ENCODE measurements at regions not wholly inside any gene's neighbourhood (a gene's known extent, or its start where the extent isn't known, plus 50 kb on each side); places are given as distances from the start of the nearest gene placed in this dataset.

DNA sequence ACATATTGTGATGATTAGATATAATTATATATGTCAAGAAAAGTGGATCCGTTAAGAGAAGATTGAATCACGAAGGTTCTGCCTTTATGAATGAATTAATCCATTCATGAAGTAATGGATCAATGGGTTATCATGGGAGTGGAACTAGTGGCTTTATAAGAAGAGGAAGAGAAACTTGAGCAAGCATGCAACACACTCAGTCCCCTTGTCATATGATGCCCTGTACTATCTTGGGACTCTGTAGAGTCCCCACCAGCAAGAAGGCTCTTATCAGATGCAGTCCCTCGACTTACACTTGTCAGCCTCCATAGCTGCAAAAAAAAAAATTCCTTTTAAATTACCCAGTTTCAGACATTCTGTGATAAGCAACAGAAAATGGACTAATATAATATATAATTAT, 301.9 kb downstream of the RAP2B start:
- 83% methylated on average over 3 of the region's 3 CpGs for WGBS (ENCODE audit: low lambda C conversion rate, missing lambda C conversion rate)
- no peaks in the 10 kb centered on the region for H3K27me3 ChIP-seq
- no peaks in the 10 kb centered on the region for H3K79me2 ChIP-seq
- H3K4me3 ChIP-seq = no peak overlapping the region
- H3K36me3 ChIP-seq (replicated peaks; ENCODE audit: insufficient read depth, low read depth) = no peaks in the 10 kb centered on the region
- no peaks in the 10 kb centered on the region for H4K20me1 ChIP-seq (ENCODE audit: insufficient read depth, poor library complexity, severe bottlenecking)
- no peaks in the 10 kb centered on the region for H3K9me2 ChIP-seq (replicated peaks; ENCODE audit: insufficient read depth)
- H3K9me3 ChIP-seq (ENCODE audit: low read depth) = no peaks in the 10 kb centered on the region
- H3K4me2 ChIP-seq = no peak overlapping the region
- no peaks in the 10 kb centered on the region for H3K4me1 ChIP-seq (ENCODE audit: insufficient read depth)
- no peak overlapping the region for H2AFZ ChIP-seq
- DNase-seq (ENCODE audit: low spot score) = no peak
- TF ChIP-seq EZH2phosphoT487 (IDR thresholded peaks at IDR 0.05; ENCODE audit: low read depth, severe bottlenecking, unreplicated experiment) (no peak), EZH2 (IDR thresholded peaks at IDR 0.05; ENCODE audit: borderline replicate concordance) (no peak)
- TF ChIP-seq, protein P1, sequence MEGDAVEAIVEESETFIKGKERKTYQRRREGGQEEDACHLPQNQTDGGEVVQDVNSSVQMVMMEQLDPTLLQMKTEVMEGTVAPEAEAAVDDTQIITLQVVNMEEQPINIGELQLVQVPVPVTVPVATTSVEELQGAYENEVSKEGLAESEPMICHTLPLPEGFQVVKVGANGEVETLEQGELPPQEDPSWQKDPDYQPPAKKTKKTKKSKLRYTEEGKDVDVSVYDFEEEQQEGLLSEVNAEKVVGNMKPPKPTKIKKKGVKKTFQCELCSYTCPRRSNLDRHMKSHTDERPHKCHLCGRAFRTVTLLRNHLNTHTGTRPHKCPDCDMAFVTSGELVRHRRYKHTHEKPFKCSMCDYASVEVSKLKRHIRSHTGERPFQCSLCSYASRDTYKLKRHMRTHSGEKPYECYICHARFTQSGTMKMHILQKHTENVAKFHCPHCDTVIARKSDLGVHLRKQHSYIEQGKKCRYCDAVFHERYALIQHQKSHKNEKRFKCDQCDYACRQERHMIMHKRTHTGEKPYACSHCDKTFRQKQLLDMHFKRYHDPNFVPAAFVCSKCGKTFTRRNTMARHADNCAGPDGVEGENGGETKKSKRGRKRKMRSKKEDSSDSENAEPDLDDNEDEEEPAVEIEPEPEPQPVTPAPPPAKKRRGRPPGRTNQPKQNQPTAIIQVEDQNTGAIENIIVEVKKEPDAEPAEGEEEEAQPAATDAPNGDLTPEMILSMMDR (IDR thresholded peaks at IDR 0.05; ENCODE audit: poor library complexity) = no peak
- H3K27ac ChIP-seq = no peak overlapping the region

DNA sequence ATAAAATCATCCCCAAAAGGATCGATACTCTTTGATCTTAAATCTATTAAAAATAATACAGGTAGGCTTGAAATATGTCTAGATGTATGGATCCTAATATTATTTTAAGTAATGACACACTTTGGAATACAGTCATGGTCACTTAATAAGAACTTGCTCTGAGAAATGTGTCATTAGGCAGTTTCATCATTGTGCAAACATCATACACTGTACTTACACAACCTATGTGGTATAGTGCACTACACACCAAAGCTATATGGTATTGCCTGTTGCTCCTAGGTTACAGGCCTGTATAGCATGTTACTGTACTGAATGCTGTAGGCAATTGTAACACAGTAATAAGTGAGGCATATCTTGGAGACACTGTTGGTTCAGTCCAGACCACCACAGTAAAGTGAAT, 307.1 kb downstream of the RAP2B start:
- 97% methylated on average over 1 of the region's 1 CpG for WGBS (ENCODE audit: low lambda C conversion rate, missing lambda C conversion rate)
- H3K36me3 ChIP-seq (replicated peaks; ENCODE audit: insufficient read depth, low read depth) = no peaks in the 10 kb centered on the region
- no peaks in the 10 kb centered on the region for H3K79me2 ChIP-seq
- H3K27ac ChIP-seq = no peak overlapping the region
- H2AFZ ChIP-seq = no peak overlapping the region
- no peak overlapping the region for H3K4me3 ChIP-seq
- H3K4me1 ChIP-seq (ENCODE audit: insufficient read depth) = no peaks in the 10 kb centered on the region
- TF ChIP-seq, protein P1 (IDR thresholded peaks at IDR 0.05; ENCODE audit: poor library complexity) = no peak
- TF ChIP-seq EZH2 (IDR thresholded peaks at IDR 0.05; ENCODE audit: borderline replicate concordance) (no peak), EZH2phosphoT487 (IDR thresholded peaks at IDR 0.05; ENCODE audit: low read depth, severe bottlenecking, unreplicated experiment) (no peak)
- H3K9me3 ChIP-seq (ENCODE audit: low read depth) = no peaks in the 10 kb centered on the region
- H4K20me1 ChIP-seq (ENCODE audit: insufficient read depth, poor library complexity, severe bottlenecking) = no peaks in the 10 kb centered on the region
- no peak for DNase-seq (ENCODE audit: low spot score)
- no peak overlapping the region for H3K4me2 ChIP-seq
- H3K9me2 ChIP-seq (replicated peaks; ENCODE audit: insufficient read depth) = no peaks in the 10 kb centered on the region
- H3K27me3 ChIP-seq = no peaks in the 10 kb centered on the region

DNA sequence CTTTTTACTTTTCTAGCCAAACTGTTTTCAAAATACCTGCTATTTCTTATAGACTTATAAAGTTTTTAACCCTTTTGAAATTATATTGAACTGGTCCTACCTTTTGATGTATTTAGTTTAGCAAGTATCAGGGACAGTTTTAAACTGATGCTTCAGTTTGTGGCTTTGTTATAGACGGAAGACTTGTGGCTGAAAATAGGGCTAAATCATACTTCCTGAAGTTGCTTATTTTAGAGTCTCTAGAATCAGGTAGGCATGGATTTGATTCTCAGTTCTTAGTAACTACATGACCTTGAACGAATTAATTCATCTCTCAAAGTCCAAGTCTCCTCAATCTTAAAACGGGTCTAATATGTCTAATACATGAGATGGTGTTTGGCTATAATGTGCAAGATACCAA, 322.8 kb downstream of the RAP2B start:
- no peaks in the 10 kb centered on the region for H3K36me3 ChIP-seq (replicated peaks; ENCODE audit: insufficient read depth, low read depth)
- DNase-seq (ENCODE audit: low spot score) = no peak
- no peaks in the 10 kb centered on the region for H3K9me2 ChIP-seq (replicated peaks; ENCODE audit: insufficient read depth)
- H3K9me3 ChIP-seq (ENCODE audit: low read depth) = no peaks in the 10 kb centered on the region
- no peak overlapping the region for H2AFZ ChIP-seq
- no peak overlapping the region for H3K4me3 ChIP-seq
- no peaks in the 10 kb centered on the region for H4K20me1 ChIP-seq (ENCODE audit: insufficient read depth, poor library complexity, severe bottlenecking)
- WGBS (ENCODE audit: low lambda C conversion rate, missing lambda C conversion rate) = 91% methylated on average over 3 of the region's 3 CpGs
- TF ChIP-seq EZH2phosphoT487 (IDR thresholded peaks at IDR 0.05; ENCODE audit: low read depth, severe bottlenecking, unreplicated experiment) (no peak), EZH2 (IDR thresholded peaks at IDR 0.05; ENCODE audit: borderline replicate concordance) (no peak)
- TF ChIP-seq, protein P1 (IDR thresholded peaks at IDR 0.05; ENCODE audit: poor library complexity) = no peak
- H3K79me2 ChIP-seq = no peaks in the 10 kb centered on the region
- no peaks in the 10 kb centered on the region for H3K27me3 ChIP-seq
- no peak overlapping the region for H3K4me2 ChIP-seq
- no peaks in the 10 kb centered on the region for H3K4me1 ChIP-seq (ENCODE audit: insufficient read depth)
- no peak overlapping the region for H3K27ac ChIP-seq

DNA sequence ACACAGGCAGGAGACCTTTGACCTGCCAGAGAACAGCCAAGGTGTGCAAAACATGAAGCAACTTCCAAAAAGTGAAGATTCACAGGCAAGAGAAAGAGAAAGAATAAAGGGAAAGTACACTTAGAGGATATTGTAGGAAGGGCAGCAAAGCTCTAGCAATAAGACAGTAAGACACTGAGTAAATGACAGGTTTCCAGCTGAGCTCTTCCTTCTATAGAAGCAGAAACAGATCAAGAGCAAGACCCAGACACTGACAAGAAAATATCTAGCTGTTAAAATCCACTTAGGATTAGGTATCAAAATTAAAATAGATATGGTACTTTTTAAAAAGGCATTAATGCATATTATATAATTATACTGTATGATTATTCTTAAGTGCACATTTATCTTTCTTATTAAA, 333.4 kb downstream of the RAP2B start:
- Histone ChIP-seq H3K9me2 (replicated peaks; ENCODE audit: insufficient read depth) (no peaks in the 10 kb centered on the region), H3K36me3 (replicated peaks; ENCODE audit: insufficient read depth, low read depth) (no peaks in the 10 kb centered on the region), H3K4me2 (no peak overlapping the region), H4K20me1 (ENCODE audit: insufficient read depth, poor library complexity, severe bottlenecking) (no peaks in the 10 kb centered on the region), H3K79me2 (no peaks in the 10 kb centered on the region), H3K27ac (no peak overlapping the region), H3K27me3 (no peaks in the 10 kb centered on the region), H2AFZ (no peak overlapping the region), H3K4me3 (no peak overlapping the region), H3K9me3 (ENCODE audit: low read depth) (no peaks in the 10 kb centered on the region), H3K4me1 (ENCODE audit: insufficient read depth) (no peaks in the 10 kb centered on the region)
- TF ChIP-seq EZH2phosphoT487 (IDR thresholded peaks at IDR 0.05; ENCODE audit: low read depth, severe bottlenecking, unreplicated experiment) (no peak), EZH2 (IDR thresholded peaks at IDR 0.05; ENCODE audit: borderline replicate concordance) (no peak)
- TF ChIP-seq, protein P1 (IDR thresholded peaks at IDR 0.05; ENCODE audit: poor library complexity) = no peak
- DNase-seq (ENCODE audit: low spot score) = no peak
